NOMO-1 treated with DMSO at 0.1 percent for 48 hours (cell line): ENCODE measurements at regions not wholly inside any gene's neighbourhood (a gene's known extent, or its start where the extent isn't known, plus 50 kb on each side); places are given as distances from the start of the nearest gene placed in this dataset.
A peak's percentile ranks its signal among the peaks of the same experiment; 100 is the strongest.
"Not testable (repeated sequence)": the region's sequence is repeated elsewhere in the genome, so short reads cannot be mapped to it uniquely, and the experiment has no call there.

Experiments
- DNase-seq: peaks from one replicate; lab custom pipeline; 2025; ENCODE audit not compliant: unreplicated experiment; lab: John Stamatoyannopoulos, UW

GRCh38 chr2:219724628-219725027 lies 97.2 kb downstream of the SLC4A3 start:
- DNase-seq, result peak; percentile 61

DNA sequence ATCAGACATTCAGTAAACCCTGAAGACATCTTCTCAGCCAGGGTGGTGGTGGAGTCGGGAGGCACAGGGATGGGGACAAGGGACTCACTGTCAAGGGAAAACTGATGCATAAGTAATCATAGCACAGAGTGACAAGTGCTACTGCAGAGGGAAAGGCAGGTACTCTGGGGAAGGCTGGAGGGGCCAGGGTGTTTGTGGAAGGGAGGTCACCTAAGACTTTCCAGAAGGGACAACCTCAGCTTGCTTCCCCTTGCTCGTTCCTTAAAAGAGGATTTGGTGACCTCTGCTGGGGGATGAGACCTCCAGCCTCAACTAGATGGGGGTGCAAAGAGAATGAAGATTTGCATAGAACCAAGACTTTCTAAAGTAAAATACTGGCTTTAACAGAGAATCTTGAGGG lies 99.5 kb downstream of the SLC4A3 start:
- DNase-seq, result peak; percentile 41

DNA sequence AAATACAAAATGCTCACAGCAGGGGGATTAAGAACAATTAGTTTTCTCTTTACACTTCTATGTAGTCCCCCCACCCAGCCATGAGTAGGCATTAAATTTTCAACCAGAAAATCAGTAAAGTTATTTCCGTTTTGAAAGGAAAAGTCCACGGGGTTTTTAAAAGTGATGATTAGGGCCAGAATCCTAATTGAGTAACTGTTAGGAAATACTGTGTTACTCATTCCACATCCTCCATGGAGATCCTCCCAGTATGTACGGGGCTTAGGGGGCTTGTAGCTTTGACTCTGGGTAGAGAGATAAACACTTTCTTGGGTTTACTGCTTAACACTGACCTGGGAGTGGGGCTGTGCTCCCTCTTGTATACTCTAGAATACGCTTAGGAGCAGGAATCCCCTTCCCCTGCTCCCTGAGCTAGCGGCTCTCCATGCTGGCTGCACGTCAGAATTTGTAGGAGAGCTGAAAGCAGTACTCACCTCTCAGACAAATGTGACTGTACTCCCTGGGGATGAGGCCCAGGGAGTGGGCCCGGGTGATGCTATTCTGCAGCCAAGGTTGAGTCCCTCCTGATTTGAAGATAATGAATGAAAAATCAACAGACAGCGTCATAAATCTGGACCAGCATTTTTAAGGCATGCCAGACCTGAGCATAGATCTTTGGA lies 100.5 kb downstream of the SLC4A3 start:
- peak; percentile 8 for DNase-seq

DNA sequence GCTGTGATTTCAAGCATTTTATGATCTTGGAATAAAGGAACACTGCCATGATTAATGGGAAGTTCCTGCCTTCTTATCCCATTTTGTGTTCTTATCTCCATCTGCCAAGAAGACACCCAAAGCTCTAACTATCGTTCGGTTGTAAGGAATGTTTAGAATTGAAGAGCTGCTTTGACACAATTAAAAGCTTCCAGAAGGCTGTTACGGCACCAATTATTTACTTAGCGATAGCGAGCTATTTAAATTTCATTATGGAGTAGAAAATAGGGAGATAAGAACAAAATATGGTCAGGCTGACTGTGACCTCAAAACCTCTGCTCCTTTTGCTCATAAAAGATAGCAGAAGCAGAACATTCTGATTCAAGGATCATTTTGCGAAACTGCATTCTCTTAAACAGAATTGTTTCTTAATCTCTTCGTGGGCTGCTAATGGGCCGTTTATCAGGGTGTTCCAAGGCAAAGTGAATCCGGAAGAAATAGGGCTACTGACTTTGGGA lies 101.6 kb downstream of the SLC4A3 start:
- DNase-seq, result peak; percentile 30

DNA sequence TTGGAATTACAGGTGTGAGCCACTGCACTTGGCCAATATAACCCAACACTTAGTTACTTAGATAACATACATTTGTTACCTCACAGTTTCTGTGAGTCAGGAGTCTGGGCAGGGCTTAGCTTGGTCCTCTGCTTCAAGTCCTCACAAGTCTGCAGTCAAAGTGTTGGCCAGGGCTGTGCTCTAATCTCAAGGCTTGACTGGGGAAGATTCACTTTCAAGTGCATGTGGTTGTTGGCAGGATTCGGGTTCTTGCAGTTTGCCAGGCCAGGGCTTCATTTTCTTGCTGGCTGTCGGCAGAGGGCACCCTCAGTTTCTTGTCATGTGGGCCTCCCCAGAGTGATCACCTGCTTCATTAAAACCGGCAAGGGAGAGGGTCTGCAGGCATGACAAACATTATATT lies 103.7 kb downstream of the SLC4A3 start:
- DNase-seq, result no peak

DNA sequence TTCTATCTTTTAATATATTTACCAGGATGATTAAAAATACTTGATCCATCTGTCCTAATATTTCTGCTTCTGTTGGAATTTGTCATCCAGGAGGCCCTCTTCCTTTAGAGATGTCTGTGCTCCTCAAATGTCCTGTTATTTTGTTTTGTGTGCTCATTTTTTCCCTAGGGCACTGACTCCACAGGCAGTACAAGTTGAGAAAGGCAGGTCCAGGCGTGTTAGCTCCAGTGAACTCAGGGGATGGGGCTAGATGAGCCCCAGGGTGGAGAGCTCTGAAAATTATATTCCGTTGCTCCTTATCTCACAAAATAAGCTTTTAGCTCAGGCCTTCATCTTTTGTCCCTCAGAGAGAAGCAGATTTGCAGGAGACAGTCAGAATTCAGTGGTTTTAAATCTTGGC lies 105.7 kb downstream of the SLC4A3 start:
- no peak for DNase-seq

DNA sequence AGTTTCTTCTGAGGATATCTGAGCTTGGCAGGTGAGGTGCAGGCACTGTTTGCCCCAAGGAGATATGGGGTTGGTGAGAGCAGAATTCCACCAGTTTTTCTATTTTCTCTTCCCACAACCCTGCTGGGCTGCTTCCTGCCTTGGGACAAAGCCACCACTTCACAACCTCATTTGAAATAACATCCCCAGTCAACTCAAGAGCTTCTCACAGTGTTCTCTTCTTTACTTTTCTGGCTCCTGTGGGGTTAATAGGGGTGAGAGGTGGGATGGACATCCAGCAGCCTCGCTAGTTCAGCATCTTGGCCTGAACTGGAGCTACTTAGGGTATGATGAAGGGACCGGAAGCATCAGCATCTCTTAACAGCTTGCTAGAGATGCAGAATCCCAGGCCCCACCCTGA lies 106.3 kb downstream of the SLC4A3 start:
- no peak for DNase-seq

- DNase-seq, result peak; percentile 57
Observed at GRCh38 chr2:219736209-219736608, 108.8 kb downstream of the SLC4A3 start.

DNA sequence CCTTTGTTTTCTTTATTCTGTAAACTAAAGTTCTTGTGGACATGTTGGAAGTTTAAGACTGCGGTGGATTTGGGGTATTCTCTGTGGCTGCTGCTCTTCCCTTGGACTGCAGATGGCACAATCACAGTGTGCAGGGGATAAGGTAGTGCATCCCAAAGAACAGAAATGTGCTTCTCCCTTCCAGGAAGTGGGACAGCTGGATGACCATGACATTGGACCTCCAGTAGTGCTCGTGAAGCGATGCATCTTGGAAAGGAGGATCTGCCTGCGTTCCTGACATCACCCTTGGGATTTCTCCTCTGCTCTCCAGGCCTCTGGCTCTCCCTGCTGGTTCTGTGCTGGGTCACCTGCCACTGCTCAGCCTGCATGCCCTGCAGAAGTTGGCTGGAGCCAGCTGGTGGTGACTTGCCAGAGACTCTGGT lies 109.9 kb downstream of the SLC4A3 start:
- no peak for DNase-seq

DNA sequence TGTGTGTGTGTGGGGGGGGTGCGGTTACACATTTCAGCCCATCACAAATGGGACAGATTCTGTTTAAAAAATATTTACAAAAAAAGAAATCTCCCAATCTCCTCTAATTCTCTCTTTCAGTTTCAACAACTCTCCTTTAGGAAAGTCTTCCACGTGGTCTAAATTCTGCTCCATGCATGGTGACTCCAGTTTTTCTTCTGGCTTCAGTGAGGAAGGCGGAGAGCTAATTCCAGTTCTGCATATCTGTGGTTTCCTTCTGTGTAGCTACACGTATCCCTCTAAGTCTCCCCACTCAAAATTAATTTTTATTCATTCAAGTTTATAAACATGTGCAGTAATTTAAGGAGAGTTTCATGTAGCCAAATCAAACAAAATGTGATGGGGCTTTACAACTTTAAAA lies 111.6 kb downstream of the SLC4A3 start:
- DNase-seq, result no peak

GRCh38 chr2:219739866-219740440 lies 112.5 kb downstream of the SLC4A3 start:
- no peak for DNase-seq

DNA sequence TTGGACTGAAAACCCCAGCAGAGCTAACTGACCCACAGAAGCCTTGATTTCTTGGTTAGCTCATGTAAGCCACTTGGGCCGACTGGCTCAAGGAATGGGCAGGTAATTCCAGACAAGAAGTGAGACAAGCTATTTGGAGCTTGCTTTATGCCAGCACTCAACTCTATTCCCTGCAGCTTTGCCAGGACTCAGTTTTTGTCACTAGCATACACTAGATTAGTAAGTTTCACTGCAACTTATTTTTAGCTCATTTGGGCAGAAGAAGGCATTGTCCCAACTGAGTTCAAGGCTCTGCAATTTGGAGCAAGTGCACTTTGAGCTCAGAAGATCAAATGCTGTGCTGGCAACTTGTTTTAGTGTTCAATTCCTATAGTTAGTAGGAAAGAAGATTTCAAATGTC lies 116.1 kb downstream of the SLC4A3 start:
- DNase-seq, result no peak

DNA sequence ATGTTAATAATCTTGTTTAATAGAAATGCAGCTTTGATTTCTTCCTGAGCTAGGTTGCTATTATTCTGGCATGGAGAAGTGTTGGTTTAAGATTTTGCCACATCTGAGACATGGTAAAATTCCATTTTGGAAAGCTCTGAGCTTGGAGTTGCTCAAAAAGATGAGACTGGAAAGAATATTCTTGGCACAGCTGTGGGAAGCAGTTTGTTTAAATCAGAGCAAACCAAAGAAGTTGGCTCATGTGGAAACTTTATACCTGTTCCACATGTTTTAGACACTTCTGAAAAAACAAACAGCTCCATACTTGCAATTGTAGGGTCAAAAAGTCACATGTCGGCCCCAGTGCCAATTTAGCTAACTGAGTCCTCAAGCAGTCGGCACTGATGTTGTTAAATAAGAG lies 116.6 kb downstream of the SLC4A3 start:
- no peak for DNase-seq

DNA sequence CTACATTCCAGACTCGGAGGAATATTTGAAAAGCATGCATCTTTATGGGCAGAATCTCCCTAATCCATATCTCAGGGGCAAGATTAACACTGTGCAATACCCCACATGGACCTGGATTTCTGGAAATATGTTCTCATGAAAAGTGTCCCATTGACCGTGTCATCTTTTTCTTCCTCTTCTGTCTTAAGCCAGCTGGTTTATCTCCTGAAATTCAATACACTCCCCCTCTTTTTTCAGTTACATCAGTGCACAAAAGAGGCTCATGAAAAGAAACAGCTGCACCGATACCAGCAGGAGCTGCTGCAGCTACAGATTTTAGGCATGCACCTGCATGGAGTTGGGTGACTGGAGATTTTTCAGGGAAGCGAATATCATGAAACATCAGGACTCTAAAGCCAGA lies 117.2 kb downstream of the SLC4A3 start:
- DNase-seq, result no peak

- DNase-seq, result no peak
Observed at GRCh38 chr2:219747637-219748036, 120.2 kb downstream of the SLC4A3 start.

DNA sequence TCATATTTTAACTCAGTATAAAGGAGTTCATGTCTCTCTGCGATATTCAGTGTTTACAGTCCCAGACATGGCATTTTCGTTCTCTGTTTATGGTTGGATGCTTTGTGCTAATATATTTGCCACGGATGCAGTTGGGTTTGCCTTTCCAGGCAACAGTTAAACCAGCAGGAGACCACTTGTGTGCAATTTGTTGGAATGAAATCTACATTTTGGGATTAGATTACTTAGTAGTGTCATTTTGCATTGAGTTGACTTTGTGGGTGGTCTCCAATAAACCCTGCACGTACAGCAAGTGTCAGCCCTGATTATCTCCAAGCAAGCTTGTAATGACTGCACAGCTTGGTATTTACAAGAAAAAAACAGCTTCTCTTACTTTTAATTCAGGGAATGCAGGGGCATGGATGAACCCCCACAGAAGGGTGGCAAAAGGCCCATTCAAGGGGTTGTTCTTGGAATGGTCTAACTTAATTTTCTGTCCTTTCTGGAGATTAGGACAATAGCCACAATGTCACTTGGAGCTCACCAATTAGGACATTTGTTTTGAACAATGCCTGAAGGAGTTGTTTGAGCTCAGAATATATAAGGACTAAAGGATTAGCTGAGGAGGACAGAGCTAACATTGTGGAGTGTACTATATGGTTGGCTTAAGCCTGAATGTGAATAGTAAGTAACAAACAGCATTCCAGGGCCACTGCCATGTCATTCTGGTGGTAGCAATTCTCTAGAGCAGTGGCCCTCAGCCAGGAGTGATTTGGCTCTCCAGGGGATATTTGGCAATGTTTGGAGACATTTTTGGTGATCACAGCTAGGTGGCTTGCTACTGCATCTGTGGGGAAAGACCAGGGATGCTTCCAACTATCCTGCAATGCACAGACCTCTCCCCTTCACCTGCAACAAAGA lies 121.5 kb downstream of the SLC4A3 start:
- no peak for DNase-seq

DNA sequence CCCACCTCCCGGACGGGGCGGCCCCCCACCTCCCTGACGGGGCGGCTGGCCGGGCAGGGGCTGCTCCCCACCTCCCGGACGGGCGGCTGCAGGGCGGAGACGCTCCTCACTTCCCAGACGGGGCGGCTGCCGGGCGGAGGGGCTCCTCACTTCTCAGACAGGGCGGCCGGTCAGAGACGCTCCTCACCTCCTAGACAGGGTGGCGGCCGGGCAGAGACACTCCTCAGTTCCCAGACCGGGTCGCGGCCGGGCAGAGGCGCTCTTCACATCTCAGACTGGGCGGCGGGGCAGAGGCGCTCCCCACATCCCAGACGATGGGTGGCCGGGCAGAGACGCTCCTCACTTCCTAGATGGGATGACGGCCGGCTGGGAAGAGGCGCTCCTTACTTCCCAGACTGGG lies 123.7 kb downstream of the SLC4A3 start:
- DNase-seq, result not testable (repeated sequence)

DNA sequence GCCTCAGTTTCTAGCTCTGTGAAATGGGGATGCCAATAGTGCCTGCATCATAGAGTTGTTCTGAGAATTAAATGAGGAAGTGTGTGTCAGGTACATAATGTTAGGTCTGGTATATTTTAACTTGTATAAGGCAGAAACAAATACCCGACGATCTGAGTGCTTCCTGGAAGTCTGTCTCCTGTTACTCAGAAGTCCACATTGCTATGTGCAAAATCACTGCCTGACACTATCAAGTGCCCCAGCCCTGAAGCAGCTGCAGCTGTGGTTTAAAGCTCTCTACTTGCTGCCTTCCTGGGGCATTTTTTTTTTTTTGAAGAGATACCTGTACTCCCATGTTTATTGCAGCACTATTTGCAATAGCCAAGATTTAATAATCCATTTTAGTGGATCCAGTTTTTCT lies 125.3 kb downstream of the SLC4A3 start:
- no peak for DNase-seq

- no peak for DNase-seq
Observed at GRCh38 chr2:219758907-219759680, 131.7 kb downstream of the SLC4A3 start.

- DNase-seq, result no peak
Observed at GRCh38 chr2:219759801-219760200, 132.4 kb downstream of the SLC4A3 start.

DNA sequence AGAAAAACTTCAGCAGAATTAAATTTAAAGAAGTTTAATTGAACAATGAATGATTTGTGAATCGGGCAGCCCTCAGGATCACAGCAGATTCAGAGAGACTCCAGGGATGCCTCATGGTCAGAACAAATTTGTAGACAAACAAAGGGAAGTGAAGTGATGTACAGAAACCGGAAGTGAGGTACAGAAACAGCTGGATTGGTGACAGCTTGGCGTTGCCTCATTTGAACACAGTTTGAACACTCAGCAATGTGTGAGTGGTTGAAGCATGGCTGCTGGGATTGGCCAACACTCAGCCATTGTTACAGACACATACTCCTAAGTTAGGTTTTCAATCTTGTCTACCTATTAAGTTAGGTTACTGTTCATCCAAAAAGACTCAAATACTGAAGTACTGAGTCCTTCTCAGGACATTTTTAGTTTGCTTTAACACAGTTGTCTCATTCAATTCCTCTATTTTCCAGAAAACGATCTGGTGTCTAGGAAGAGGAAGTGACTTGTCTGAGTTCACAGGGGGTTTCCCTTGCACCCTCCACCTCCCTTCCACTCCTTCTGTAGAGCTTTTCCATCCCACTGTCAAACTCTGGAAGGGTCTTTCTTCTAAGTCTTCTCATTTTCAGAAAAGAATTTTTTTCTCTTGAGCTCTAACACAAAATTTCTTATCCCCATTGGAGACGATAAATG lies 137.9 kb downstream of the SLC4A3 start:
- peak; percentile 45 for DNase-seq
